ENCODE measurements at regions not wholly inside any gene's neighbourhood (a gene's known extent, or its start where the extent isn't known, plus 50 kb on each side); places are given as distances from the start of the nearest gene placed in this dataset.

DNA sequence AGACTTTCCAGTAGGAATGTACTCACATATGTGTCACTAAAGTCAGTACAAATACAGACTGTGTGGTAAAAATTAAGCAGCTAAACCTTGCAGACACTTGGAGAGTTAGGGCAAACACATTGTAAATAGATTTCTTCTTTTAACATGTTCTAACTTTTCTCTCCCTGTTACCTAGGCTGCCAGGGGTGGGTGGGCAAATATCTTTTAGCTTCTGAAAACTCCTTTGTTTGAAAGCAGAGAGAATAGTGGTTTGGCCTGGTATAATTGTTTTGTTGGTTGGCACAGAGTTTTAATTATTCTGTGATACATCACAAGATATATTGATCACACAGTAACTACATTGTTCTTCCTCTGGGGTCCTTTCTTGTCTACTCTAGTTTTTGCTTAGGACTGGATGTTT is 289.8 kb upstream of the DACH1 start:
- TF ChIP-seq, protein P1, sequence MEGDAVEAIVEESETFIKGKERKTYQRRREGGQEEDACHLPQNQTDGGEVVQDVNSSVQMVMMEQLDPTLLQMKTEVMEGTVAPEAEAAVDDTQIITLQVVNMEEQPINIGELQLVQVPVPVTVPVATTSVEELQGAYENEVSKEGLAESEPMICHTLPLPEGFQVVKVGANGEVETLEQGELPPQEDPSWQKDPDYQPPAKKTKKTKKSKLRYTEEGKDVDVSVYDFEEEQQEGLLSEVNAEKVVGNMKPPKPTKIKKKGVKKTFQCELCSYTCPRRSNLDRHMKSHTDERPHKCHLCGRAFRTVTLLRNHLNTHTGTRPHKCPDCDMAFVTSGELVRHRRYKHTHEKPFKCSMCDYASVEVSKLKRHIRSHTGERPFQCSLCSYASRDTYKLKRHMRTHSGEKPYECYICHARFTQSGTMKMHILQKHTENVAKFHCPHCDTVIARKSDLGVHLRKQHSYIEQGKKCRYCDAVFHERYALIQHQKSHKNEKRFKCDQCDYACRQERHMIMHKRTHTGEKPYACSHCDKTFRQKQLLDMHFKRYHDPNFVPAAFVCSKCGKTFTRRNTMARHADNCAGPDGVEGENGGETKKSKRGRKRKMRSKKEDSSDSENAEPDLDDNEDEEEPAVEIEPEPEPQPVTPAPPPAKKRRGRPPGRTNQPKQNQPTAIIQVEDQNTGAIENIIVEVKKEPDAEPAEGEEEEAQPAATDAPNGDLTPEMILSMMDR (IDR thresholded peaks at IDR 0.05), result no peak
- TF ChIP-seq EZH2 (IDR thresholded peaks at IDR 0.05), result no peak
